ENCODE measurements at regions not wholly inside any gene's neighbourhood (a gene's known extent, or its start where the extent isn't known, plus 50 kb on each side); places are given as distances from the start of the nearest gene placed in this dataset.

- TF ChIP-seq AFF4 (CRISPR knock-in tag; IDR thresholded peaks at IDR 0.05; ENCODE audit: borderline replicate concordance) (no peak), SP1 (CRISPR knock-in tag; conservative IDR thresholded peaks at IDR 0.05) (no peak), ZNF671 (CRISPR knock-in tag; IDR thresholded peaks at IDR 0.05) (no peak), AR (CRISPR knock-in tag; IDR thresholded peaks at IDR 0.05) (no peak), E2F5 (CRISPR knock-in tag; IDR thresholded peaks at IDR 0.05) (no peak), ZNF423 (CRISPR knock-in tag; IDR thresholded peaks at IDR 0.05) (no peak), FOXK1 (CRISPR knock-in tag; IDR thresholded peaks at IDR 0.05) (no peak), ATF1 (CRISPR knock-in tag; IDR thresholded peaks at IDR 0.05) (no peak)
- TF ChIP-seq, protein P1, sequence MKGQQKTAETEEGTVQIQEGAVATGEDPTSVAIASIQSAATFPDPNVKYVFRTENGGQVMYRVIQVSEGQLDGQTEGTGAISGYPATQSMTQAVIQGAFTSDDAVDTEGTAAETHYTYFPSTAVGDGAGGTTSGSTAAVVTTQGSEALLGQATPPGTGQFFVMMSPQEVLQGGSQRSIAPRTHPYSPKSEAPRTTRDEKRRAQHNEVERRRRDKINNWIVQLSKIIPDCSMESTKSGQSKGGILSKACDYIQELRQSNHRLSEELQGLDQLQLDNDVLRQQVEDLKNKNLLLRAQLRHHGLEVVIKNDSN (CRISPR knock-in tag; IDR thresholded peaks at IDR 0.05), result no peak
Observed at GRCh38 chrX:51421972-51422597, 74.3 kb downstream of the NUDT11 start (continued).

GRCh38 chrX:51420610-51421009 is 75.8 kb downstream of the NUDT11 start:
- CTCF ChIA-PET, result interaction anchor here (0.6 to 3.4 kb wide), 15 partner anchors 10 to 841 kb away, joined by 3 to 52 read pairs (median 7); partner anchors contain the start of gene NUDT11
- H3K27me3 Mint-ChIP-seq (ENCODE audit: low read depth), result no peaks in the 10 kb centered on the region
- H3K27ac Mint-ChIP-seq, result no peak overlapping the region
- H3K4me3 Mint-ChIP-seq, result no peak overlapping the region
- TF ChIP-seq NR3C1 (CRISPR knock-in tag; conservative IDR thresholded peaks at IDR 0.05; ENCODE audit: low read depth) (no peak), CTCF (IDR thresholded peaks at IDR 0.05) (peak; percentile 53)
- no peaks in the 10 kb centered on the region for H3K9me3 Mint-ChIP-seq
- ATAC-seq (no peak), DNase-seq (ENCODE audit: low spot score) (no peak)
- no peaks in the 10 kb centered on the region for H3K36me3 Mint-ChIP-seq
- POLR2A ChIA-PET, result no interaction called here
- peaks cover 19% of the 10 kb centered on the region for H3K4me1 Mint-ChIP-seq

DNA sequence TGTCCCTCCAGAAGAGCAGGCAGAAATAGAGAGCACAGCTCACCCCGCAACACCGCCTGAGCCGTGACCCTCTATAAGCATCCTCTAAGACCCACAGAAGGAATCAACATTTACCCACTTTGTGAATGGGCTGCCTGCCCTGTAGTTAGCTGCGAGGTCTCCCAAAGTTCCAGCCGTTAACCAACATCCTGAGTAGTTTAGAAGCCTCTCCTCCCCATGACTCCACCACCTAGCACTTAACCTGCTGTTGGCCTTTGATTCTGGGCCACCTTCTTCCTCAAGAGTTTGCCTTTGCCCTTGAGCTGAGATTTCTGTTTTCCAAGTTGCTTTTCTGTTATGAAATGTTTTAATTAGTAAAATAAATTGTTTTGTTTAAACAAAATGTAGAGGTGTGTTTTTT is 75.8 kb downstream of the NUDT10 start:
- ChIA-PET CTCF (no interaction called here), POLR2A (no interaction called here)
- TF ChIP-seq ZNF671 (CRISPR knock-in tag; IDR thresholded peaks at IDR 0.05) (no peak), FOXP1 (CRISPR knock-in tag; IDR thresholded peaks at IDR 0.05; ENCODE audit: borderline replicate concordance) (no peak), NR3C1 (CRISPR knock-in tag; conservative IDR thresholded peaks at IDR 0.05; ENCODE audit: low read depth) (no peak)
- Mint-ChIP-seq H3K36me3 (no peaks in the 10 kb centered on the region), H3K27me3 (ENCODE audit: low read depth) (no peaks in the 10 kb centered on the region), H3K27ac (no peak overlapping the region), H3K4me1 (peaks cover 14% of the 10 kb centered on the region), H3K9me3 (no peaks in the 10 kb centered on the region; the same call in 1 of the 2 replicates), H3K4me3 (no peak overlapping the region)
- DNase-seq (ENCODE audit: low spot score) (no peak), ATAC-seq (no peak; the same call in 1 of the 2 replicates)

All from WTC11 (cell line).